Astrocyte of the cerebellum (primary cell): ENCODE measurements at regions not wholly inside any gene's neighbourhood (a gene's known extent, or its start where the extent isn't known, plus 50 kb on each side); places are given as distances from the start of the nearest gene placed in this dataset.

Experiments
- DNase-seq: peaks from one replicate; pipeline ENCODE4 v3.0.0-alpha.2; 2011; ENCODE audit warnings: low read depth
- H3K4me3 ChIP-seq: 2 replicates; pipeline ENCODE4 v1.5.1; 2011; ENCODE audit warnings: mild to moderate bottlenecking, low read depth, low read length, moderate library complexity
- in situ Hi-C: cut with HindIII; loops from 2 replicates; pipeline ENCODE4 v1.10.0; 2017; ENCODE audit warnings: low sequenced_read_pairs
- TF ChIP-seq, protein P1 (sequence below): IDR thresholded peaks from 2 replicates; pipeline ENCODE4 v1.5.1; 2012; ENCODE audit warnings: low read length, low read depth, moderate library complexity, mild to moderate bottlenecking; ENCODE audit errors: missing control alignments

DNA sequence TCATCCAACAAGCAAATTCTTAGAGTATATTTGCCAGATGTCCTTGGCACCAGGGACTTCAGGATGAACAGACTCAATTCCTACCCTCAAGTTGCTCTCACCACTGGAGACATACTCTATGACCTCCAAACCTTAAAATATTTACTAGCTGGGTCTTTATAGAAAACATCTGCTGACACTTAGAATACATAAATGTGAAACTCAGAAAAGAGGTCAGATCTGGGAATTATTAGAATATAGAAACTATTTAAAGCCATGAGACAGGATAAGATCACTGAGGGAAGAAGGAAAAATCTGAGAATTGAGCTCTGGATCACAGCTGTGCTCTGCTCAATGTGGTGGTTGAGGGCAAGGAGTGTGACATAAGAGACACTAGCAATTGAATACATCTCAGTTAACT, 695.4 kb upstream of the UBE2E2 start:
- in situ Hi-C loops, result no loop called here
- TF ChIP-seq, protein P1, sequence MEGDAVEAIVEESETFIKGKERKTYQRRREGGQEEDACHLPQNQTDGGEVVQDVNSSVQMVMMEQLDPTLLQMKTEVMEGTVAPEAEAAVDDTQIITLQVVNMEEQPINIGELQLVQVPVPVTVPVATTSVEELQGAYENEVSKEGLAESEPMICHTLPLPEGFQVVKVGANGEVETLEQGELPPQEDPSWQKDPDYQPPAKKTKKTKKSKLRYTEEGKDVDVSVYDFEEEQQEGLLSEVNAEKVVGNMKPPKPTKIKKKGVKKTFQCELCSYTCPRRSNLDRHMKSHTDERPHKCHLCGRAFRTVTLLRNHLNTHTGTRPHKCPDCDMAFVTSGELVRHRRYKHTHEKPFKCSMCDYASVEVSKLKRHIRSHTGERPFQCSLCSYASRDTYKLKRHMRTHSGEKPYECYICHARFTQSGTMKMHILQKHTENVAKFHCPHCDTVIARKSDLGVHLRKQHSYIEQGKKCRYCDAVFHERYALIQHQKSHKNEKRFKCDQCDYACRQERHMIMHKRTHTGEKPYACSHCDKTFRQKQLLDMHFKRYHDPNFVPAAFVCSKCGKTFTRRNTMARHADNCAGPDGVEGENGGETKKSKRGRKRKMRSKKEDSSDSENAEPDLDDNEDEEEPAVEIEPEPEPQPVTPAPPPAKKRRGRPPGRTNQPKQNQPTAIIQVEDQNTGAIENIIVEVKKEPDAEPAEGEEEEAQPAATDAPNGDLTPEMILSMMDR, result no peak
- DNase-seq, result no peak
- H3K4me3 ChIP-seq, result no peak overlapping the region

DNA sequence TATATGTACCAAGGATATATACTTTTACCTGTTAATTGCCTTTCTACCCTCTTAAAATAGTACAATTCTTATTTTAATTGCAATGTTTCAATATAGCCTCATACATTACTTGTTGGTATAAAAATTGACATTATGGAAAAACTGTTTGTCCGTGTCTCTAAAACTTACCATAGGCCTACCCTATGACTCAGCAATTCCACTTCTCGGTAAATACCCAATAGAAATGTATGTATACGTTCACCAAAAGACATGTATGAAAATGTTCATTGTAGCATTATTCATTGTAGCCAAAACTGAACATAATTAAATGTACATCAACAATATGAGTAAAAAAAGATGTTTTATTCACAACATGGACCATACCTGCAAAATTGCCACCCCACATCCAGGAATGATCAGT, 679.2 kb upstream of the UBE2E2 start:
- DNase-seq, result no peak
- H3K4me3 ChIP-seq, result no peak overlapping the region
- in situ Hi-C loops, result no loop called here
- TF ChIP-seq, protein P1, result no peak

- DNase-seq, result no peak
- no peak overlapping the region for H3K4me3 ChIP-seq
- in situ Hi-C loops, result no loop called here
- TF ChIP-seq, protein P1, result no peak
Observed at GRCh38 chr3:22526266-22526837, 676.8 kb upstream of the UBE2E2 start.

- no peak for DNase-seq
- no peak overlapping the region for H3K4me3 ChIP-seq
- TF ChIP-seq, protein P1, result no peak
- in situ Hi-C loops, result no loop called here
Observed at GRCh38 chr3:22536541-22536940, 666.6 kb upstream of the UBE2E2 start.

DNA sequence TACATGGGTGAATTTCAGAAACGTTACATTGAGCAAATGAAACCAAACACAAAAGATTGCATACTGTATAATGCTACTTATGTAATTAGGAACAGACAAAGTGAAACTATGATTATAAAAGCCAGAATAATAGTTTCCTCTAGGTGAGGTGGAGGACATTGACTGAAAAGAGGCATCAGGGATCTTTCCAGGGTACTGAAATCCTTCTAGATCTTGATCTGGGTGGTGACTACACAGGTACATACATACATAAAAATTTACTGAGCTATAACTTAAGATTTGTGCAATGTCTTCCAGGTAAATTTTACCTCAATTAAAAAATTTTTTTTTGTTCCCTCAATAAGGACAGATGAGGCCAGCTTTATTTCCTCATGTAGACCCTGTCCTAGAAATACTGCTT, 665.6 kb upstream of the UBE2E2 start:
- no peak for DNase-seq
- no peak overlapping the region for H3K4me3 ChIP-seq
- in situ Hi-C loops, result no loop called here
- TF ChIP-seq, protein P1, result no peak

DNA sequence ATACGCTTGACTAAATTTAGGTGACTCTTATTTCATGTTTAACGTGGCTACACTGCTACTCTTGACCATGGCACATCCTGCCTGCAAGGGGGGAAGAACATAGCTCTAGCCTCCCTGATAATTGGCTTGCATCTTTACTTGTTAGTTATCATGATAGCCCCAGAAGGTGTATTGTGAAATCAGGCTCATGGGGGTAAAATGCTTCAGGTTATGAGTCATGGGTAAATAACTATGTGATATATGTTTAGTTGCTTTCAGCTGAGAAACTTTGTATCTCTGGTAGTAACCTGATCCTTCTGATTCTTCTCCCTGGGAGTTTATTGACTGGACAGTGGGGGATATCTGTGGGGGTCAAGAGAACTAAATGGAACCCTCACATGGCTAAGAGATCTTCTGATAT, 660.8 kb upstream of the UBE2E2 start:
- DNase-seq, result no peak
- TF ChIP-seq, protein P1, result no peak
- H3K4me3 ChIP-seq, result no peak overlapping the region
- in situ Hi-C loops, result no loop called here
